SHP77 treated with DMSO at 0.1 percent for 48 hours (cell line): ENCODE measurements at regions not wholly inside any gene's neighbourhood (a gene's known extent, or its start where the extent isn't known, plus 50 kb on each side); places are given as distances from the start of the nearest gene placed in this dataset.

Source experiments
- DNase-seq: peaks from one replicate; lab custom pipeline; 2025; lab: John Stamatoyannopoulos, UW

- no peak for DNase-seq
These were observed 183.2 kb upstream of the ZRANB2 start for GRCh38 chr1:71264039-71264438.

- no peak for DNase-seq
These were observed 182.1 kb upstream of the ZRANB2 start for GRCh38 chr1:71262970-71263369.

DNA sequence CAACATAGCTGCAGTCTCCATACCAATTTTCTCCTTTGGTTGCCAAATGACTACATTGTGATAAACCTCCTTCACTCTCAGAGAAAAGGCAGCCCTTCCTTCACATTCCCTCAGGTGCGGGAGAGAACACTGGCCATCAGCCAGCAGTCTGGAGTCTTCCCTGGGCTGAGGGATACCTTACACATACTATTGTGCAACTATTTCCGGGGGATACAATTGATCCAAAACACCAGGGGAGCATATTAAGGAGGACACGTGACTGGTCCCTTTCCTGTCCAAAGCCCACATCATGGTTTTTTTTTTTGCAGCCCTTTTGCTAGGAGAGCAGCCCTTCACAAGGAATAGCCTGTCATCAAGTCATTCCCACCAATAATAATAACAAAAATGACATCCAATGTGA lies 172.1 kb upstream of the ZRANB2 start:
- DNase-seq, result no peak

DNA sequence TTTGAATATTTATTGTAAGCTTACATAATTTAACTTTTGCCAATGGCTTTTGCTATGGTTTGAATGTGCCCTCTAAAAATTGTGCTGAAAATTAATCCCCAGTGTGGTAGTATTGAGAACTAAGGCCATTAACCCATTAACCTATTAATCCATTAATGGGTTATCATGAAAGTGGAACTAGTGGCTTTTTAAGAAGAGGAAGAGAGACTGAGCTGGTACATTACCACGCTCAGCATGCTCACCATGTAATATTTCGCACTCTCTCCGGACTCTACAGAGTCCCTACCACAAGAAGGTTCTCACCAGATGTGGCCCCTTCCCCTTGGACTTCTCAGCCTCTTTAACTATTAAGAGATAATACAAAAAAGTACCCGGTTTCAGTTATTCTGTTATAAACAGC lies 164.4 kb upstream of the ZRANB2 start:
- DNase-seq, result no peak

GRCh38 chr1:71242239-71242638 lies 161.4 kb upstream of the ZRANB2 start:
- no peak for DNase-seq

- no peak for DNase-seq
These were observed 159.8 kb upstream of the ZRANB2 start for GRCh38 chr1:71240656-71241055.

GRCh38 chr1:71236503-71236902 lies 155.7 kb upstream of the ZRANB2 start:
- no peak for DNase-seq

DNA sequence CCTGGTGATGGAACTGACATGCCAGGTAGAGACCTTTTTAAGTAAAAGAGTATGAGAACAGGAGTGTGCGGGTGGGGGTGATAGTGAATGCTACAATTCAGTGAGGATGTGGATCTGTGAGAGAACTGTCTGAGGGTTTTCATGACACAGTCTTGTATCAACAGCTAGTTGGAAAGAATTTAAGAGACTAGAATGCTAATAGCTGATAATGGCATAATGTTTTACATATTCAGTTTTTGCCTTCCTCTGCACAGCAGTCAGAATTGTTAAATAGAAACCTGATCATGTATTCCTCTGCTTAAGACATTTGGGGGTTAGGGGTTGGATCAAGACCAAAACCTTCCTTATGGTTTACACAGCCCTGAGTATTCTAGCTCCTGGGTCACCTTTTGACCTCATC lies 152.8 kb upstream of the ZRANB2 start:
- DNase-seq, result no peak

DNA sequence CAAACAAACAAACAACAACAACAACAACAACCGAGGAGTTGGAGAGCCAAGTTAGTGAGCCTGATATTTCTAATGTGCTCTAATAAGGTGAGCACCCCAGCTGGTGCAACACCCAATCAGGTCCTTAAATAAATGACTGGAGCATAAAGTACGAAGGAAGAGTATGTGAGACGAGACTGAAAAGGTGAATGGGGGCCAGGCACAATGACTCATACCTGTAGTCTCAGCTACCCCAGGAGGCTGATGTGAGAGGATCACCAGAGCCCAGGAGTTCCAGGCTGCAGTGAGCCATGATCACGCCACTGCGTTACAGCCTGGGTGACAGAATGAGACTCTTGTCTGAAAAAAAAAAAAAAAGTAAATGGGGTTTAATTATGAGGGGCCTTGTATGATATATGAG lies 152.0 kb upstream of the ZRANB2 start:
- no peak for DNase-seq

- no peak for DNase-seq
These were observed 151.4 kb upstream of the ZRANB2 start for GRCh38 chr1:71232166-71232763.

DNA sequence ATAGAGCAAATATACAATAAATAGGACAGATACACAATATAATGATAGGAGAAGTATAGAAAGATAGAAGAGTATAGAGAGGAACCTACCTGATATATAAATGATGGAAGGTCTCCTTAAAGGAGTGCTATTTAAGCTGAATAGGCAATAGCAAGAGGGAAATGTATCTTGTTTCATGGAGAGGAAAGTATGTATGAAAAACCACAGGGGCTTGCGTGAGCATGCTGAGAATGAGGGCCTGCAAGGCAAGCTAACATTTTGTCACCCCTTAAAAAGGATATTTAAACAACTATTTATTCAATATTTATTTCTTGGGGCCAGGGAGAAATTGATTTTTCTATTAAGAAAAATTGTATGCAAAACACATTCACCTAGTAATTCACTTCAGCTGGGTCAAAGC lies 150.9 kb upstream of the ZRANB2 start:
- DNase-seq, result no peak

GRCh38 chr1:71228742-71229365 lies 148.0 kb upstream of the ZRANB2 start:
- no peak for DNase-seq

- no peak for DNase-seq
These were observed 147.4 kb upstream of the ZRANB2 start for GRCh38 chr1:71228241-71228640.

DNA sequence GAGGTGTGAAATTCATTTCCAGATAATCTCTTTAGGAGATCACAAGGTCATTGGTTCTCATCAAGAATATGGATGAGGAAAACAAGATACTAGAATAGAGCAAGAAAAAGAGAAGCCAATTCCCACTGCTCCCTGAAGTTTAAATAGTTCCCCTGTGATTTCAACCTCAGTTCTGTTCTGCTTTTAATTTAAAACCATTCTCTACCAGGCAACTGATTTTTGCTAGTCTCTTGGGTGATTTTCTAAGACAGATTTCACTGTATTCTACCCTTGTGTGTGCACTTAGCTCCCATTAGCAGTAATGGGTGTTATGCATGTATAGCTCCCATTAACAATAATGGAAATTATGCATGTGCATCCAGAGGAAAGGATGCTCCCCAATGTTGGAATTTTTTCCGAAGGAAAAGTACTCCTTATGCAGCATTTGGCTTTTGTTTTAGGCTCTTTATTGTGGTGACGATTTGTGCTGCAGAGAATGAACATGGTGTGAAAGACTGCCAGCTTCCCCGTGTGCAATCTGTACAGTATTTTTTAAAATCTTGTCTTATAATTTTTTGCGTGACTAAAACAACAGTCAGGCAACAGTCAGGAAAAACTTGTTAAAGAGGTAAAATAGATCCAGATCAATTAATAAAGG lies 144.0 kb upstream of the ZRANB2 start:
- no peak for DNase-seq

DNA sequence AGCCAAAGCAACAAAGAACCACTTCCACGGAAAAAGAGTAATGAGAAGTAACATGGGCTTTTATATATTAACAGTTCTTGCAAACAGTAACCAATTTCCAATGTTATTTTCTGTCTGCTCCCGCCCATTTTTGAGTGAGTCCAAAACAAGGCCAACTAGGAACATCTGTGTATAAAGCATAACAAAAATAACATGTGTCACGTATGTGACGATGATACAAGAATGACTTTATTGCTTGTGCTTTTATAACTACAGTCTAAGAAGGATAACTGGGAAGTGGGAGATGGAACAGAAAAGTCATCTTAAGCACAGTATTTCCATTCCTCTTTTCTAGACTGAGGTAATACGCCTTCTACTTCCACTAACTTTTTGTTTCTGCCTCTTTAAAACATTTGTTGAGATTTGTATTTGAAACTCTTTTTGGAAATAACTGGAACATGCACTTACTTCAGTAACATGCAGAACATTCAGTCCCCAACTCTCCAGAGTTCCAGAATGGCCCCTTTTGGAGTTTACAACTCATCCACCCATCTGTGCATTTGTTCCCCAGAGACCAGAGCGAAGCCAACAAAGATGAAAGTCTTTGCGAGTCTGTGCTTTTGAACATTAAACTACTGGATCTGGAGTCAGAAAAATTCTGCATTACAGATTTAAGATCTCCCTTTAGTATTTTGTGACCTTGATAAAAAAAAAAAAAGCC lies 143.0 kb upstream of the ZRANB2 start:
- DNase-seq, result no peak

DNA sequence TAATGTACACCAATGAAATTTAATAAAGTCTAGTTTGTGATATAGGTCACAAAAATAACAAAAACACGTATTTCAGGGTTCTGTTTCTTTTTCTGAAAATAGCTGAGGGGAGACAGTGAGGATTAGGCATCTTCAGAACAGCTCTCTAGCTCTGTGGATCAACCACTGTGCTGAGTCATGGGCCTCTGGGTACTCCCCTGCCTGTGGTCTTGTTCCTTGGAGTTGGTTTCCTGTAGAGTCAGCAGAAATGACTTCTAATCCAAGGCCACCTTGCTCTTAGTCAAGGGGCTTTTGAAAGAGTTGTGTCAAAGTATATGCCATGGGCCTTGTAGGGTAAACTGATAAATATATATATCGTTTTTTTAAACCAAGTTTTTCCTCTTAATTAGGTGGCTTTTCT lies 141.8 kb upstream of the ZRANB2 start:
- DNase-seq, result no peak

GRCh38 chr1:71210718-71211117 lies 129.9 kb upstream of the ZRANB2 start:
- DNase-seq, result no peak

GRCh38 chr1:71203241-71203640 lies 122.4 kb upstream of the ZRANB2 start:
- DNase-seq, result no peak

DNA sequence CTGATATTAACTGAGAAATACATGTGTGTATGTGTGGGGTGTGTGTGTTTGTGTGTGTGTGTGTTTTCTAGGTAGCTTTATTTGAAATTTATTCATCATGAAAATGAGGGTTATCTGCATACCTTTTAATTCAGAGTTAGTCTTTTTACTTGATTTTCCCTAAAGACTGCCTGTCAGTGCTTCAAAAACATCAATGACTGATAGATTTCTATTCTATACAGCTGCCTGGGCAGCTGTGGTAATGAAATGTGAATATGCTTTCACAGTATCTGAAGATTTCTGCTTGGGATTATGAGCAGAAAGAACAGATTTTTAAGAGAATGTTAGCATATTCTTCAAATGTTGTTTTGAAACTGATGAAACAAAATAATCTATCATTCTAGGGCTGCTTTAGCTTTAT lies 119.7 kb upstream of the ZRANB2 start:
- DNase-seq, result no peak

GRCh38 chr1:71196685-71197084 lies 115.8 kb upstream of the ZRANB2 start:
- DNase-seq, result peak; percentile 9

DNA sequence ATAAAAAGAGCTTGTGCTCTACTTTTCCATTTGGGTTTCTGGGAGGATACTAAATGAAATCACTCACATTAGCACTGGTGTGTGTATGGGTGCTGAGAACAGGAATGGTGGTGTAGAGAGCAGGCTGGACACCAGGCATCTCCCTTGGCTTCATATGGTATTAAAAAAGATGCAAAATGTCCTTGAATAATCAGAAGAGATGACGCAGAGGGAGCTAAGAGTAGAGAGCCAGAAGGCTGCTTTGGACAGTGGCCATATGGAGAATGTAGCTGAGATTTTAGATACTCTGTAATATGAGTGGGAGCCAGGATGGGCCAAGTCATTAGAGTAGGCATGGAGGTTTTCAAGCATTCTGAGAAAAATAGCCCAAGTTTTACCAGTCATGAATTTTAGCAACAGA lies 112.3 kb upstream of the ZRANB2 start:
- DNase-seq, result no peak

- DNase-seq, result no peak
These were observed 110.7 kb upstream of the ZRANB2 start for GRCh38 chr1:71191520-71191919.

DNA sequence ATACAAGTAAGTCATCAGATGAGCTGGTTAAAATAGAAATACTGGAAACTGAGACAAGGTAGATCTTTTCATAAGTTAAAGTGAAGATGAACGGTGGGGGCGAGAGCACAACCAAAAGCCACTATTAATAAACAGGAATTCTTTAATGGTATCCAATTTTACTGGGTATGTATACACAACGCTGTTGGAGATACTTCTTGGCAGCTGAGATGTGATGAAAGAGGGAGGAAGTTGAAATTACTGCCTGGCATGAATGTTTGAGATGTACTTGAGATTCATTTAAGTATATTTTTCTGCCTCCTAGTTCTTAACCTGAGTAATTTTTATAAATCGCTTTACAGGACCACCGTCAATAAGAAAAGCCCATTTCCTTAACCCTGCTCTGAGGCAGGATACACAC lies 110.0 kb upstream of the ZRANB2 start:
- DNase-seq, result no peak
